HepG2 (cell line): ENCODE measurements at regions not wholly inside any gene's neighbourhood (a gene's known extent, or its start where the extent isn't known, plus 50 kb on each side); places are given as distances from the start of the nearest gene placed in this dataset.

Experiments
- ATAC-seq: fragments of 200-7000 bp; cut with Tn5 transposase; 3 replicates; pipeline ENCODE4 v1.9.1; 2020; ENCODE audit warnings: mild to moderate bottlenecking, moderate library complexity
- BruUV-seq: library from RNA; stranded (reverse); fragments of 400-500 nt; replicated peaks from 2 replicates; lab custom pipeline; 2021; lab: Mats Ljungman, UMichigan
- CTCF ChIA-PET: fragments of 300-600 bp; formaldehyde crosslinking; extraction: SDS; loops from one replicate; lab custom pipeline; 2021; ENCODE audit warnings: low total read pairs, inconsistent platforms, low intra/inter-chr PET ratio; lab: Yijun Ruan, JAX
- POLR2A ChIA-PET: fragments of 350-600 bp; sonication (Branson Sonifier 250); formaldehyde crosslinking; loops from one replicate; lab custom pipeline; 2020; ENCODE audit warnings: antibody characterized with exemption, inconsistent platforms; lab: Yijun Ruan, JAX
- DNase-seq: peaks from one replicate; pipeline ENCODE4 v3.0.0-alpha.2; 2015; ENCODE audit warnings: low spot score
- FAIRE-seq: peaks from 3 replicates; lab custom pipeline; 2011; peaks lifted over from hg19 to GRCh38; lab: Jason Lieb, UNC
- H2AFZ ChIP-seq: one replicate; pipeline ENCODE4 v1.6.1; 2011; ENCODE audit warnings: low read length, inconsistent platforms
- H3K27ac ChIP-seq: fragments of 300-600 bp; 3 replicates; pipeline ENCODE4 v1.8.0; 2011; ENCODE audit warnings: mixed run types, mild to moderate bottlenecking, mixed read lengths, low read length, inconsistent platforms; ENCODE audit not compliant: insufficient read depth; ENCODE audit errors: extremely low read length
- H3K27me3 ChIP-seq, 2 experiments: fragments of 200-600 bp in 1 of 2; 2 replicates in 1 of 2; 3 replicates in 1 of 2; pipeline versions ENCODE4 v1.6.0 to v1.8.0; 2011; ENCODE audit warnings: low read length in 2 of 2, mild to moderate bottlenecking in 2 of 2, moderate library complexity in 2 of 2, inconsistent platforms in 1 of 2; ENCODE audit not compliant: insufficient read depth in 2 of 2, control insufficient read depth in 1 of 2
- H3K36me3 ChIP-seq, 2 experiments: fragments of 200-600 bp in 1 of 2; replicated peaks in 1 of 2; 2 replicates in 1 of 2; 3 replicates in 1 of 2; pipeline versions ENCODE4 v1.5.1 to v1.8.0; 2011; ENCODE audit warnings: low read length in 2 of 2, inconsistent platforms in 1 of 2; ENCODE audit not compliant: insufficient read depth in 2 of 2, control insufficient read depth in 1 of 2
- H3K4me1 ChIP-seq: 2 replicates; pipeline ENCODE4 v1.5.1; 2012; ENCODE audit warnings: low read length, inconsistent platforms; ENCODE audit not compliant: insufficient read depth
- H3K4me2 ChIP-seq: 2 replicates; pipeline ENCODE4 v1.6.0; 2011; ENCODE audit warnings: low read depth, low read length, inconsistent platforms
- H3K4me3 ChIP-seq, 3 experiments: fragments of 200-600 bp in 1 of 3; sonication (generic), shearing (Covaris generic) in 1 of 3; replicated peaks in 1 of 3; 2 replicates each; pipeline ENCODE4 v1.5.1; 2011 to 2016; ENCODE audit warnings: low read length in 3 of 3, inconsistent platforms in 2 of 3, low read depth in 2 of 3, mild to moderate bottlenecking in 2 of 3, control low read depth in 1 of 3, mixed read lengths in 1 of 3; ENCODE audit not compliant: insufficient read depth in 1 of 3
- H3K79me2 ChIP-seq: one replicate; pipeline ENCODE4 v1.6.1; 2011; ENCODE audit warnings: low read length, inconsistent platforms; ENCODE audit not compliant: insufficient read depth
- H3K9ac ChIP-seq: 2 replicates; pipeline ENCODE4 v1.6.0; 2011; ENCODE audit warnings: mild to moderate bottlenecking, low read depth, low read length, inconsistent platforms; ENCODE audit not compliant: insufficient read depth
- H3K9me3 ChIP-seq: 2 replicates; pipeline ENCODE4 v1.5.1; 2012; ENCODE audit warnings: mild to moderate bottlenecking, low read length
- H4K20me1 ChIP-seq: 2 replicates; pipeline ENCODE4 v1.6.0; 2011; ENCODE audit warnings: inconsistent platforms, mild to moderate bottlenecking, low read length, moderate library complexity; ENCODE audit not compliant: insufficient read depth
- PPARG ChIP-seq: conservative IDR thresholded peaks from 2 replicates; pipeline ENCODE4 v1.6.1; 2016; ENCODE audit warnings: missing biosample characterization, missing genetic modification reagents
- RBFOX2 ChIP-seq: fragments of 200-400 bp; formaldehyde crosslinking; IDR thresholded peaks from 2 replicates; pipeline ENCODE4 v1.6.1; 2017; ENCODE audit warnings: low read depth, mild to moderate bottlenecking, low read length
- ZNF326 ChIP-seq: sonication (generic); formaldehyde crosslinking; IDR thresholded peaks from 2 replicates; pipeline ENCODE4 v1.4.0; 2020; ENCODE audit warnings: missing genetic modification reagents, borderline replicate concordance
- ZNF607 ChIP-seq: sonication (generic); formaldehyde crosslinking; IDR thresholded peaks from 2 replicates; pipeline ENCODE4 v1.5.1; 2020; ENCODE audit warnings: missing genetic modification reagents, mild to moderate bottlenecking, borderline replicate concordance
- ZNF782 ChIP-seq: sonication (generic); formaldehyde crosslinking; IDR thresholded peaks from 2 replicates; pipeline ENCODE4 v1.4.0; 2020; ENCODE audit warnings: missing genetic modification reagents, mild to moderate bottlenecking, borderline replicate concordance
- WGBS: methylation state at CpG from one replicate; pipeline ENCODE4 v1.1.6; 2017; ENCODE audit warnings: low lambda C conversion rate; 5-methylcytosine and 5-hydroxymethylcytosine counted together
- in situ Hi-C: cut with HindIII; loops from 2 replicates; pipeline ENCODE4 v1.10.0; 2017; ENCODE audit warnings: low pct_unique_long_range_greater_than_20kb; ENCODE audit not compliant: extremely low pct_ligation_motif_present
- intact Hi-C: fragments of 100-400 bp; cut with micrococcal nuclease; formaldehyde crosslinking; loops from one replicate; pipeline ENCODE4 v1.10.0; 2022; ENCODE audit not compliant: unreplicated experiment
- TF ChIP-seq, protein P1 (sequence below): sonication (generic); formaldehyde crosslinking; IDR thresholded peaks from 2 replicates; pipeline ENCODE4 v1.5.1; 2020; ENCODE audit warnings: mild to moderate bottlenecking, missing genetic modification reagents, borderline replicate concordance

DNA sequence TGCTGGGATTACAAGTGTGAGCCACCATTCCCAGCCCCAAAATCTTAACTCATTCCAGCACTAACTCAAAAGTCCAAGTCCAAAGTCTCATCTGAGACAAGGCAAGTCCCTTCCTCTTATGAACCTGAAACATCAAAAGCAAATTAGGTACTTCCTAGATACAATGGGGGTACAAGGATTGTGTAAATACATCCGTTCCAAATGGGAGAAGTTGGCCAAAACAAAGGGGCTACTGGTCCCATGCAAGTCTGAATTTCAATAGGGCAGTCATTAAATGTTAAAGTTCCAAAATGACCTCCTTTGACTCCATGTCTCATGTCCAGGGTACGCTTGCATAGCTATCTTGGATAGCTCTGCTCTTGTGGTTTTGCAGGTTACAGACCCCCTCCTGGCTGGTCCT lies 94.7 kb upstream of the PPM1H start:
- H3K36me3 ChIP-seq = no peaks in the 10 kb centered on the region
- 23% methylated on average over 2 of the region's 2 CpGs for WGBS
- 0 out of 5 replicates have a peak, but pooled peaks cover 0 to 3% of the 10 kb centered on the region in 2 experiments for H3K27me3 ChIP-seq
- in situ Hi-C loops = no loop called here
- H3K79me2 ChIP-seq = no peaks in the 10 kb centered on the region
- TF ChIP-seq, protein P1, sequence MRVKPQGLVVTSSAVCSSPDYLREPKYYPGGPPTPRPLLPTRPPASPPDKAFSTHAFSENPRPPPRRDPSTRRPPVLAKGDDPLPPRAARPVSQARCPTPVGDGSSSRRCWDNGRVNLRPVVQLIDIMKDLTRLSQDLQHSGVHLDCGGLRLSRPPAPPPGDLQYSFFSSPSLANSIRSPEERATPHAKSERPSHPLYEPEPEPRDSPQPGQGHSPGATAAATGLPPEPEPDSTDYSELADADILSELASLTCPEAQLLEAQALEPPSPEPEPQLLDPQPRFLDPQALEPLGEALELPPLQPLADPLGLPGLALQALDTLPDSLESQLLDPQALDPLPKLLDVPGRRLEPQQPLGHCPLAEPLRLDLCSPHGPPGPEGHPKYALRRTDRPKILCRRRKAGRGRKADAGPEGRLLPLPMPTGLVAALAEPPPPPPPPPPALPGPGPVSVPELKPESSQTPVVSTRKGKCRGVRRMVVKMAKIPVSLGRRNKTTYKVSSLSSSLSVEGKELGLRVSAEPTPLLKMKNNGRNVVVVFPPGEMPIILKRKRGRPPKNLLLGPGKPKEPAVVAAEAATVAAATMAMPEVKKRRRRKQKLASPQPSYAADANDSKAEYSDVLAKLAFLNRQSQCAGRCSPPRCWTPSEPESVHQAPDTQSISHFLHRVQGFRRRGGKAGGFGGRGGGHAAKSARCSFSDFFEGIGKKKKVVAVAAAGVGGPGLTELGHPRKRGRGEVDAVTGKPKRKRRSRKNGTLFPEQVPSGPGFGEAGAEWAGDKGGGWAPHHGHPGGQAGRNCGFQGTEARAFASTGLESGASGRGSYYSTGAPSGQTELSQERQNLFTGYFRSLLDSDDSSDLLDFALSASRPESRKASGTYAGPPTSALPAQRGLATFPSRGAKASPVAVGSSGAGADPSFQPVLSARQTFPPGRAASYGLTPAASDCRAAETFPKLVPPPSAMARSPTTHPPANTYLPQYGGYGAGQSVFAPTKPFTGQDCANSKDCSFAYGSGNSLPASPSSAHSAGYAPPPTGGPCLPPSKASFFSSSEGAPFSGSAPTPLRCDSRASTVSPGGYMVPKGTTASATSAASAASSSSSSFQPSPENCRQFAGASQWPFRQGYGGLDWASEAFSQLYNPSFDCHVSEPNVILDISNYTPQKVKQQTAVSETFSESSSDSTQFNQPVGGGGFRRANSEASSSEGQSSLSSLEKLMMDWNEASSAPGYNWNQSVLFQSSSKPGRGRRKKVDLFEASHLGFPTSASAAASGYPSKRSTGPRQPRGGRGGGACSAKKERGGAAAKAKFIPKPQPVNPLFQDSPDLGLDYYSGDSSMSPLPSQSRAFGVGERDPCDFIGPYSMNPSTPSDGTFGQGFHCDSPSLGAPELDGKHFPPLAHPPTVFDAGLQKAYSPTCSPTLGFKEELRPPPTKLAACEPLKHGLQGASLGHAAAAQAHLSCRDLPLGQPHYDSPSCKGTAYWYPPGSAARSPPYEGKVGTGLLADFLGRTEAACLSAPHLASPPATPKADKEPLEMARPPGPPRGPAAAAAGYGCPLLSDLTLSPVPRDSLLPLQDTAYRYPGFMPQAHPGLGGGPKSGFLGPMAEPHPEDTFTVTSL = no peak
- TF ChIP-seq RBFOX2 (no peak), ZNF326 (CRISPR knock-in tag) (no peak), PPARG (CRISPR knock-in tag) (no peak), ZNF782 (CRISPR knock-in tag) (no peak), ZNF607 (CRISPR knock-in tag) (no peak)
- TF ChIP-seq, all 625 proteins: peak for 0
- ATAC-seq (no peak), DNase-seq (no peak), FAIRE-seq (no peak)
- no peak overlapping the region for H3K27ac ChIP-seq
- H2AFZ ChIP-seq = no peak overlapping the region
- H3K4me3 ChIP-seq = no peak overlapping the region
- no peaks in the 10 kb centered on the region for H3K9me3 ChIP-seq
- H3K4me1 ChIP-seq = no peaks in the 10 kb centered on the region
- H3K9ac ChIP-seq = no peak overlapping the region
- no TSS peak for BruUV-seq
- no peaks in the 10 kb centered on the region for H4K20me1 ChIP-seq
- ChIA-PET CTCF (no interaction called here), POLR2A (no interaction called here)
- intact Hi-C loops = no loop called here
- H3K4me2 ChIP-seq = no peak overlapping the region
